GM12873 (cell line): ENCODE measurements at regions not wholly inside any gene's neighbourhood (a gene's known extent, or its start where the extent isn't known, plus 50 kb on each side); places are given as distances from the start of the nearest gene placed in this dataset.

Source experiments
- CTCF ChIP-seq: IDR thresholded peaks from 2 replicates; pipeline ENCODE4 v1.5.1; 2012; ENCODE audit warnings: low read depth, mild to moderate bottlenecking, moderate library complexity, low read length, control low read depth; ENCODE audit not compliant: insufficient read depth; ENCODE audit errors: missing control alignments

GRCh38 chr15:75100679-75101078 lies 77.3 kb downstream of the PPCDC start:
- no peak for TF ChIP-seq CTCF

GRCh38 chr15:75104804-75105557 lies 81.6 kb downstream of the PPCDC start:
- peak; percentile 16 for TF ChIP-seq CTCF

GRCh38 chr15:75107516-75107907 lies 84.1 kb downstream of the PPCDC start:
- TF ChIP-seq CTCF = no peak

GRCh38 chr15:75107908-75108838 lies 84.8 kb downstream of the PPCDC start:
- no peak for TF ChIP-seq CTCF

- TF ChIP-seq CTCF = no peak
Observed at GRCh38 chr15:75109021-75109735, 85.8 kb downstream of the PPCDC start.

GRCh38 chr15:75109736-75110130 lies 86.3 kb downstream of the PPCDC start:
- TF ChIP-seq CTCF = no peak
